Activated effector memory CD4-positive, alpha-beta T cell treated with anti-CD3 and anti-CD28 coated beads, Interleukin-2, amount 50 U/mL, for 16 hours (primary cell): ENCODE measurements at regions not wholly inside any gene's neighbourhood (a gene's known extent, or its start where the extent isn't known, plus 50 kb on each side); places are given as distances from the start of the nearest gene placed in this dataset.
A peak's percentile ranks its signal among the peaks of the same experiment; 100 is the strongest.

Source experiments
- DNase-seq: peaks from one replicate; pipeline ENCODE4 v3.0.0-alpha.2; 2020

DNA sequence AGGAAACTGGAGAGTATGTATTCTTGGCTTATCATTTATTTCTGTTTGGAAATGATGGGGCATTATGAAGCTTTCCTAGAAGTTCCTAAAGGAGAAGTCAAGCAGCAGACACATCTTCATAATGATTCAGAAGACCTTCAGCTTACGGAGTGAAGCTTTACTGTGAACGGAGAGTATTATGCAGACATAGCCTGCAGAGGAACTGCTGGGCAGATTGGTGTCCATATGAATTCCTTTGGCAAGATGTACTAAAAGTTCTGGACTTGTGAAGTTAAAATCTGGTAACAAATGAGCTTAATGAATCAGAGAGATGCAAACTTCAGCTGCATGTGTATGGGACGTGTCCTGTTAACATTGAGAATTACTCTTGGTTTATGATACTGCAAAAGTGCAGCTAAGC lies 60.1 kb downstream of the NABP1 start:
- DNase-seq: no peak

DNA sequence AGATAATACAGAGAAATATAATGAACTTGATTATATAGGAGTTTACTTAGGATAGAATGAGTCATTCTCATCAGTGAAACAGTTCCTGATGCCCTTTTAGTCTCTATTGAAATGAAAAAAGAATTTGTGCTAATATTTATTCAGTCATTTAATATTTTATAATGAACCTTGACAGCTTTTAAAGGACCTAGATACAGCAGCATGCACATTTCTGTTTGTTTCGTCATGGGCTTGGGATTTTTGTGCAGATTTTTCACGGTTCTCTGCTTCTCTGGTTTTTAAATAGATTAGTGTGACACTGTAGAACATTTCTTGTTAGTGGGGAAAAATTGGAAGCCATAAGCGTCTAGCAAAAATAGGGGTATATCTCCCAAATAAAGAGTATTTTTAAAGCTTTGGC lies 60.7 kb downstream of the NABP1 start:
- no peak for DNase-seq

- DNase-seq: no peak
Measured at GRCh38 chr2:191739194-191739593, 61.3 kb downstream of the NABP1 start.

DNA sequence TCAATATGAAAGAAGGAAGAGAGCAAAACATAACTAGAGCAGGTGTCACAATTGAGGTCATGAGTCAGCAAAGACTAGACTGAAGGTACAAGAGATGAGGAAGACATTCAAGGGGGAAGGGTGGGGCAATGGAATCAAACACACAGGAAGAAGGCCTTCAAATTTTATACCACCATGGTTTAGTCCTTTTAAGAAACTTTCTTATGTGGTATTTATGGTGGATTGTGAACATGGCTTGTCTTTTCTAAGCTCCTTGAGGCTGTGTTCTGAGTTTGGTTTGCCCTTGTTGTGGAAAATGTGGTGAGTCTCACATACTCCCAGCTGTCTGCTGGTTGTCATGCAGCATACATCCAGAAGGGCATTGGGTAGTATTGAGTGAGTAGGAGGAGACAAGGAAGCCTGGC lies 62.1 kb downstream of the NABP1 start:
- peak; percentile 64 for DNase-seq

DNA sequence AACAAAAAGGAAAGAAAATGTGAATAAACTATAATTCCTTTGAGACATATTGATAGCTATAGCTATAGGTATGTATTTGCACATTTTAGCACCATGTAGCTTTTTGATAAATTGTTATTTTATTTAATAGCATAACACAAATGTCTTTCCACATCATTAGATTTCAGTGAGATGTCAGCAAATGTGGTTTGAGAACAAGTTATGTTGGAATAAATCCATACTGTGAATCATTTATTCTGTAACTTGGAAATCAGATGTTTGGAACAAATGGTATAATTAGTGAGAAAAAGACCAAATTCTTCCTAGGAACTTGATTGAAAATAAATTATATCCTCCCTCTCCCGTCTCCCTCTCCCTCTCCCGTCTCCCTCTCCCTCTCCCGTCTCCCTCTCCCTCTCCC lies 62.8 kb downstream of the NABP1 start:
- no peak for DNase-seq

DNA sequence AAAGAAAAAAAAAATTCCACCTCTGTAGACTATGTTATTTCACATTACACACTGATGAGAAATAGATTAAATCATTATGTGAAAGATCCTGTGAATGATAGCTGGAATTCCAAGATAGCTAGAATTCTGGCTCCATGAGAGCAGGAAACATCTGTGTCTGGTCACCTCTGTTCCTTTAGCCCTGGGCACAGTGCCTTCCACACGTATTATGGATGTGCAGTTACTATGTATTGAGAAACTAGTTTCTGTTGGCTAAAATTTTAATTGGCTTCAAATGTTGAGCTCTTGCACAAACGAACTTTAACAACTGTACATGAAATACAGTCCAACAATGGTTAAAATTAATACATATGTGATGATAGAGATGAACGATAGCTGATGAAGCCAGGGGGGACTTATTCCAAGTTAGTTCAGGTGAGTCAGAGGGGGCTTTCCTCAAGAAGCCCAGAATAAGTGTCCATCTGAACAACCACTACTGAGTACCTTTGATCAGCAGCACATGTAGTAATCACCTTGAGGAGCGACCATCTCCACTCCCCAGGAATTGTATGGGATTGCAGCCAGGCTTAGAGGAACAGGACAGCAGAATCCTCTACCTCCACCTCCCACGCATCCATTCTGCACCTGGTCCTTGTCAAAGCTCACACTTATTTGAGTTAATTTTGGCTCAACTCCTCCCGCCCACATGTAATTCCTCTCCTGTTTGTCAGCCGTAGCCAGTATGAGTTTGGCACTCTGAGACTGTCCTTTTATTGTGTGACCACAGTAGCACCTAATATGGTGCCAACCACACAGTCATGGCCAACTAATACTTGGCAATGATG lies 68.6 kb downstream of the NABP1 start:
- no peak for DNase-seq

GRCh38 chr2:191747170-191747530 lies 69.2 kb downstream of the NABP1 start:
- DNase-seq: no peak

- DNase-seq: no peak
Measured at GRCh38 chr2:191748059-191748461, 70.1 kb downstream of the NABP1 start.

- no peak for DNase-seq
Measured at GRCh38 chr2:191748528-191749180, 70.7 kb downstream of the NABP1 start.

DNA sequence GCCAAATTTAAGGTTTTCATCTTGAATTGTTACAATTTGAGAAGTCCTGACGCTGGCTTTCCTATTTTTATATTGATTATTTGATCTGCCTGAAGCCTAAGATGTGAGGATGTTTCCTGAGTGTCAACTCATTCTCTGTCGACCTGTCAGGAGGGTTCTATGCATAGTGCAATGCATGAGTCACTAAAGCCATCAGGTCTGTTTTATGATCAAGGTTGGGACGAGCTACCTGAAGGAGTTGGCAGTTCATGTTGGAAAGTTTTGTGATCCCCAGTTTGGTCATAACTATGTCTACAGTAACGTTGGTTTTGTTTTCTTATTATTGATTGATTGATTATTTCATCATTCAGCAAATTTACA lies 71.2 kb downstream of the NABP1 start:
- DNase-seq: no peak

DNA sequence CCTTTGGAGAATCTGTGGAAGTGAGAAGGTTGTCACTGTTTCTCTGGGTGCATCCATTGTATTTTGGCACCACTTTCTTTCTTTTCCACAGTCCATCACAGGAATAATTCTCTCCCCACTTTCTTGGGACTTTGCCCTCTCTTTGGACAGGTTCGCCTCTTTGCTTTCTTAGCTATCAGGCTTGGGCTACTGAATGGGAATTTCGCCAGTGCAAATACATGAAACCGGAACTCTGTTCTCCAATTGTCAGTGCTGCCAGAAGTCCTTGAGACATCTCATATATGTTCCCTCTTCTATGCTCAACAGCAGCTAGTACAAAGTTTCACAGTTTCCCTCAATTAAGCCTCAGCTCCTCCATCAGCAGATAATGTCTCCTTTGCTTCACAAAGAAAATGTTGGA lies 76.2 kb downstream of the NABP1 start:
- no peak for DNase-seq

- DNase-seq: no peak
Measured at GRCh38 chr2:191756761-191757160, 78.8 kb downstream of the NABP1 start.

DNA sequence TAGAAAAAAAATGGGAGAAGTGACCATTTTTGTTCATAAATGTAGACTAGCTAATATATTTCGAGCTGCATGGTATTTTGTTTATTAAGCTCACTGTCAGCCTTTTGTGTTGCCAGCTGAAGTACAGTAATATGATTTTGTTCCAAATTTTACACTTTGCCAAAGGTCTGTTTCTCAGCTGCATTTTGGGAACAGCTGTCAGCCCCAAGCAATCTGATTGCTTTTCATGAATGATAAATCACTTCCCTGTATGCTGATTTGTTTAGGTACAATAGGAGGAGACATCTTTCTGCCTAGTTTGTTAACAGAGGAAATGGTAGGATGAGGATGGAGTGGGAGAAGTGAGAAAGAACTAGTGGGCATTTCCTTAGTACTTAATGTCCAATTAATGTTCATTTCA lies 79.3 kb downstream of the NABP1 start:
- no peak for DNase-seq

DNA sequence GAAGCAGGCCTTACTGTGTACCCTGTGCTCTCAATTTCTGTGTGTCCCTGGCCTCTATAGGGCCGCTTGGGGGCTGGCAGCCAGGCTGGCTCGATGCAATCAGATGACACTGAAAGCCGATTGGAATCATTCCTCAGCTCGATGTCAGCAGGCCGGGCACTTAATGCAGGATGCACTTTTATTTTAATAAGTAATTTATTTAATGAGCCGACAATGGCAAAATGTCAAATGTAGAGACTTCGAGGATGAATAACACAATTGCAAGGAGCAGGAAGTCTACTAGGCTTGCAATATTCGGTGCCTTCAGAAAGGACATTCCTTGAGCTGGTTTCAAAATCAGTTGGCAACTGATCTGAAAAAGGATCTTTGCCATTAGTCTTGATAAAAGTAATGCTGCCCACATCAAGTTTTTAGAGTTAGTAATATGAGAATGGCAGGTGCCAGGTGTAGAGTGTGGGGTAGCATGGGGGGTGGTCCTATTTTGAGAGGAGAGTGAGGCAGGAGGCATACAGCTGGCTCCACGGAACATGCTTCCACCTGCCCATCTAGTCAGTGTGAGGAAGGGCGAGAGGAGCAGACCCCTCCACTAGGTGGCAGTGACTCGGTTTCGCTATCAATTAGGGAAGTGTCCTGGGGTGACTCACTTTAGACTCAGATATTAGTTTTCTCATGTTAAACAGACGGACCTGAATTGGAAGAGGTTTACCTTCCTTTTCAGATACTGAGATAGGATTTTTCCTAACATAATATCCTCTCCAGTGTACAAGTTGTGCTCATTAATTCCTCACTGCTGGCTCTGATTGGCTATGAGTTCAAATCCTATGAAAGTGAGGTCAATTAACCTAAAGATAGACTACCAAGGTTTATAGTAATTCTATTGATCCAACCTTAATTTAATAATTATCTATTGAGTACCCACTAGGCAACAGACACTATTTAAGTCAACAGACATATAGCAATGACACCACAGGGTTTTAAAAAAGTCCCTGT lies 80.9 kb downstream of the NABP1 start:
- DNase-seq: peak; percentile 82

DNA sequence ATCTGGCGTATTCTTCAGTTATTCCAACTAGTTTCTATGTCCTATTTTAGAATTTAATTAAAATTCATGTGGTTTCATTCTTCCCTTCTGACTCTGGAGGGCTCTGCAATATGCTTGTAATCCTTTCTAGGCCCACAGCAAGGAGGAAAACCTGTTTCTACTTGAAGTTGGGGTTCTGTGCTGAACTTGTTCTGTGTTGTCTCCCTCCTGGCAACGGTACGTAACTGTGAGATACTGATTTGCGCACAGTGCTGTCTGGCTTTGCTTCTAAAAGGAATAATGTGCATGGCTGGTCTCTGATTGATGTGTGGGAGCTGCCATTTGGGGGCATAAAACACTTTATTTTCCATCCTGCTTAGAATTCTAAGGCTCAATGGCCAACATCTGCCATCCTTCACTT lies 81.7 kb downstream of the NABP1 start:
- no peak for DNase-seq

DNA sequence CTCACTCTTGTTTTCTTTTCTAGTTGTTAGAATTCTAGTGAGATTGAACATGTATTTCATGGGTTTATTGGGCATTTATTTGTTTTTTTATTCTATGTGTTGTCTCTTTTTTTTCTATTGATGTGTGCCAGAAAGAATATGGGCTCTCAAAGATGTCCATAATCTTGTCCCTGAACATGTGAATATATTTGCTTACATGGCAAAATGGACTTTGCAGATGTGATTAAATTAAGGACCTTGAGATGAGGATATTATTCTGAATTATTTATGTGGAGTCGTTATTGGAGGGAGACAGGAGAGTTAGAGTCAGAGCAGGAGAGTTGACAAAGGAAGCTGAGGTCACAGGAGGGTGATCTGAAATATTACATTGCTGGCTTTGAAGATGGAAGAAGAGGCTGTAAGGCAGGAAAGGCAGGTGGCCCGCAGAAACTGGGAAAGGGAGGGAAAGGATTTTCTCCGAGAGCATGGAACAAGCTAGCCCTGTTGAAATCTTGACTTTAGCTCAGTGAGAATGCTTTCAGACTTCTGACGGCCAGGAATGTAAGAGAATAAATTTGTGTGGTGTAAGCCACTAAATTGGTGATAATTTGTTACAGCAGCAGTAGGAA lies 82.8 kb downstream of the NABP1 start:
- DNase-seq: no peak

DNA sequence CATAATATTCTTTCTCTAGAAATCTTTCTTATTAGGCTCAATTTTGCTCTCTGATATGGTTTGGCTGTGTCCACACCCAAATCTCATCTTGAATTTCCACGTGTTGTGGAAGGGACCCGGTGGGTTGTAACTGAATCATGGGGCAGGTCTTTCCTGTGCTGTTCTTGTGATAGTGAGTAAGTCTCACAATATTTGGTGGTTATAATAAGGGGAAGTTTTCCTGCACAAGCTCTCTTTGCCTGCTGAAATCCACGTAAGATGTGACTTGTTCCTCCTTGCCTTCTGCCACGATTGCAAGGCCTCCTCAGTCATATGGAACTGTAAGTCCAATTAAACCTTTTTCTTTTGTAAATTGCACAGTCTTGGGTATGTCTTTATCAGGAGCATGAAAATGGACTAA lies 73.8 kb downstream of the CAVIN2 start:
- no peak for DNase-seq

- DNase-seq: no peak
Measured at GRCh38 chr2:191777351-191777750, 69.5 kb downstream of the CAVIN2 start.

GRCh38 chr2:191778041-191778440 lies 68.8 kb downstream of the CAVIN2 start:
- no peak for DNase-seq

GRCh38 chr2:191782351-191782750 lies 64.5 kb downstream of the CAVIN2 start:
- DNase-seq: no peak

GRCh38 chr2:191783416-191783815 lies 63.5 kb downstream of the CAVIN2 start:
- DNase-seq: no peak
